ENCODE measurements at regions not wholly inside any gene's neighbourhood (a gene's known extent, or its start where the extent isn't known, plus 50 kb on each side); places are given as distances from the start of the nearest gene placed in this dataset.

DNA sequence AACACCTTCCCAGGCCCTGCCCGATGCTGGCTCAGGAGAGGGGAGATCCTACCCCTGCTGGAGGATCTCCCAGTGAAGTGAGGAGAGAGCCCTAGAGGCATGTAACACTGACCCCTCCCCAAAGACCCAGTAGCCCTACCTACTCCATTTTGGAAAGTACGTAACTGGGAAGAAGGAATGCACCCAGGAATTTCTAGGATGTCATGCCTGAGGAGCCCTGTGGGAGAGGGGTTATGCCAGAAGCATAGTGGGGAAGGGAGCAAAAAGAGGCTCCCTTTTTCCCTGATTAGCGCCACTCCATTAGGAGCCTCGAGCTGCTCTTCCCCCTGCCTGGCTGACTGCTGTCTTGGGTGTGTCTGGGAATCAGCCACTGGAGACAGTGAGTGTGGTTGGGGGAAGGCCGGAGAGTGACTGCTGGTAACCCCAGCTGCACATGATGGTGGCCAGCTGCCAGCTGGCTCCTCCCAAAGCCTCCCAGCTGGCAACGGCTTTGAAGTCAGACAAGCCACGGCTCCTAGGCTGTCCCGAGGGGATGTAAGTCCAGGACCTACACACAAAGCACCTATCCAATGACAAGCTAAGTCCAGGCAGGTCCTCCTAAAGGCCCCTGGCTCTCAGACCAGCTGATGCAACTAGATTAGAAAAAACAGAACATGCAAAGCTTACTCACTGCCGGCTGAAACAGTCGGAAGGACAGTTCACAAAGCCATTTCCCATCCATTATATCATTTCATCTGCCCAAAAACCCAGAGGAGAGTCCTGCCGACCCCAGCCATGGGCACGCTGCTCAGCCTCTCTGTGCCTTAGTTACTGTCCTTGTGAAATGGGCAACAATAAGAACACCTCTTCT, 136.5 kb upstream of the ABCA1 start (continued):
- TF ChIP-seq, protein P1, sequence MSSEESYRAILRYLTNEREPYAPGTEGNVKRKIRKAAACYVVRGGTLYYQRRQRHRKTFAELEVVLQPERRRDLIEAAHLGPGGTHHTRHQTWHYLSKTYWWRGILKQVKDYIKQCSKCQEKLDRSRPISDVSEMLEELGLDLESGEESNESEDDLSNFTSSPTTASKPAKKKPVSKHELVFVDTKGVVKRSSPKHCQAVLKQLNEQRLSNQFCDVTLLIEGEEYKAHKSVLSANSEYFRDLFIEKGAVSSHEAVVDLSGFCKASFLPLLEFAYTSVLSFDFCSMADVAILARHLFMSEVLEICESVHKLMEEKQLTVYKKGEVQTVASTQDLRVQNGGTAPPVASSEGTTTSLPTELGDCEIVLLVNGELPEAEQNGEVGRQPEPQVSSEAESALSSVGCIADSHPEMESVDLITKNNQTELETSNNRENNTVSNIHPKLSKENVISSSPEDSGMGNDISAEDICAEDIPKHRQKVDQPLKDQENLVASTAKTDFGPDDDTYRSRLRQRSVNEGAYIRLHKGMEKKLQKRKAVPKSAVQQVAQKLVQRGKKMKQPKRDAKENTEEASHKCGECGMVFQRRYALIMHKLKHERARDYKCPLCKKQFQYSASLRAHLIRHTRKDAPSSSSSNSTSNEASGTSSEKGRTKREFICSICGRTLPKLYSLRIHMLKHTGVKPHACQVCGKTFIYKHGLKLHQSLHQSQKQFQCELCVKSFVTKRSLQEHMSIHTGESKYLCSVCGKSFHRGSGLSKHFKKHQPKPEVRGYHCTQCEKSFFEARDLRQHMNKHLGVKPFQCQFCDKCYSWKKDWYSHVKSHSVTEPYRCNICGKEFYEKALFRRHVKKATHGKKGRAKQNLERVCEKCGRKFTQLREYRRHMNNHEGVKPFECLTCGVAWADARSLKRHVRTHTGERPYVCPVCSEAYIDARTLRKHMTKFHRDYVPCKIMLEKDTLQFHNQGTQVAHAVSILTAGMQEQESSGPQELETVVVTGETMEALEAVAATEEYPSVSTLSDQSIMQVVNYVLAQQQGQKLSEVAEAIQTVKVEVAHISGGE (CRISPR knock-in tag; IDR thresholded peaks at IDR 0.05) = no peak
- TF ChIP-seq, protein P2, sequence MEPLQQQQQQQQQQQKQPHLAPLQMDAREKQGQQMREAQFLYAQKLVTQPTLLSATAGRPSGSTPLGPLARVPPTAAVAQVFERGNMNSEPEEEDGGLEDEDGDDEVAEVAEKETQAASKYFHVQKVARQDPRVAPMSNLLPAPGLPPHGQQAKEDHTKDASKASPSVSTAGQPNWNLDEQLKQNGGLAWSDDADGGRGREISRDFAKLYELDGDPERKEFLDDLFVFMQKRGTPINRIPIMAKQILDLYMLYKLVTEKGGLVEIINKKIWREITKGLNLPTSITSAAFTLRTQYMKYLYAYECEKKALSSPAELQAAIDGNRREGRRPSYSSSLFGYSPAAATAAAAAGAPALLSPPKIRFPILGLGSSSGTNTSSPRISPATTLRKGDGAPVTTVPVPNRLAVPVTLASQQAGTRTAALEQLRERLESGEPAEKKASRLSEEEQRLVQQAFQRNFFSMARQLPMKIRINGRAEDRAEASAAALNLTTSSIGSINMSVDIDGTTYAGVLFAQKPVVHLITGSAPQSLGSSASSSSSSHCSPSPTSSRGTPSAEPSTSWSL (CRISPR knock-in tag; IDR thresholded peaks at IDR 0.05; ENCODE audit: borderline replicate concordance) = no peak
- TF ChIP-seq, protein P3, sequence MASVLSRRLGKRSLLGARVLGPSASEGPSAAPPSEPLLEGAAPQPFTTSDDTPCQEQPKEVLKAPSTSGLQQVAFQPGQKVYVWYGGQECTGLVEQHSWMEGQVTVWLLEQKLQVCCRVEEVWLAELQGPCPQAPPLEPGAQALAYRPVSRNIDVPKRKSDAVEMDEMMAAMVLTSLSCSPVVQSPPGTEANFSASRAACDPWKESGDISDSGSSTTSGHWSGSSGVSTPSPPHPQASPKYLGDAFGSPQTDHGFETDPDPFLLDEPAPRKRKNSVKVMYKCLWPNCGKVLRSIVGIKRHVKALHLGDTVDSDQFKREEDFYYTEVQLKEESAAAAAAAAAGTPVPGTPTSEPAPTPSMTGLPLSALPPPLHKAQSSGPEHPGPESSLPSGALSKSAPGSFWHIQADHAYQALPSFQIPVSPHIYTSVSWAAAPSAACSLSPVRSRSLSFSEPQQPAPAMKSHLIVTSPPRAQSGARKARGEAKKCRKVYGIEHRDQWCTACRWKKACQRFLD (CRISPR knock-in tag; IDR thresholded peaks at IDR 0.05) = peak; percentile 83; the same call in 1 of the 2 replicates
- TF ChIP-seq, protein P4, sequence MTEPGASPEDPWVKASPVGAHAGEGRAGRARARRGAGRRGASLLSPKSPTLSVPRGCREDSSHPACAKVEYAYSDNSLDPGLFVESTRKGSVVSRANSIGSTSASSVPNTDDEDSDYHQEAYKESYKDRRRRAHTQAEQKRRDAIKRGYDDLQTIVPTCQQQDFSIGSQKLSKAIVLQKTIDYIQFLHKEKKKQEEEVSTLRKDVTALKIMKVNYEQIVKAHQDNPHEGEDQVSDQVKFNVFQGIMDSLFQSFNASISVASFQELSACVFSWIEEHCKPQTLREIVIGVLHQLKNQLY (CRISPR knock-in tag; conservative IDR thresholded peaks at IDR 0.05) = no peak
- no peak for TF ChIP-seq RBBP5 (IDR thresholded peaks at IDR 0.05; ENCODE audit: borderline replicate concordance, insufficient read depth, low read length, poor library complexity, severe bottlenecking)
- no peak for TF ChIP-seq PRMT5 (CRISPR knock-in tag; IDR thresholded peaks at IDR 0.05)
- TF ChIP-seq SPI1 (IDR thresholded peaks at IDR 0.05; ENCODE audit: borderline replicate concordance, low read depth, low read length) = no peak
- no peak for TF ChIP-seq NONO (IDR thresholded peaks at IDR 0.05; ENCODE audit: low read depth in 2 of 2, low read length in 1 of 2)
- no peak; the same call in 1 of the 2 replicates for TF ChIP-seq GABPA (tag; conservative IDR thresholded peaks at IDR 0.05; ENCODE audit: low read depth)
- peak; percentile 69; the same call in 1 of the 2 replicates for TF ChIP-seq ZKSCAN8 (CRISPR knock-in tag; IDR thresholded peaks at IDR 0.05)
- TF ChIP-seq CCAR2 (IDR thresholded peaks at IDR 0.05; ENCODE audit: low read depth, low read length) = no peak
- TF ChIP-seq TCFL5 (CRISPR knock-in tag; conservative IDR thresholded peaks at IDR 0.05) = no peak
- TF ChIP-seq, protein P5, sequence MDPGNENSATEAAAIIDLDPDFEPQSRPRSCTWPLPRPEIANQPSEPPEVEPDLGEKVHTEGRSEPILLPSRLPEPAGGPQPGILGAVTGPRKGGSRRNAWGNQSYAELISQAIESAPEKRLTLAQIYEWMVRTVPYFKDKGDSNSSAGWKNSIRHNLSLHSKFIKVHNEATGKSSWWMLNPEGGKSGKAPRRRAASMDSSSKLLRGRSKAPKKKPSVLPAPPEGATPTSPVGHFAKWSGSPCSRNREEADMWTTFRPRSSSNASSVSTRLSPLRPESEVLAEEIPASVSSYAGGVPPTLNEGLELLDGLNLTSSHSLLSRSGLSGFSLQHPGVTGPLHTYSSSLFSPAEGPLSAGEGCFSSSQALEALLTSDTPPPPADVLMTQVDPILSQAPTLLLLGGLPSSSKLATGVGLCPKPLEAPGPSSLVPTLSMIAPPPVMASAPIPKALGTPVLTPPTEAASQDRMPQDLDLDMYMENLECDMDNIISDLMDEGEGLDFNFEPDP (CRISPR knock-in tag; IDR thresholded peaks at IDR 0.05) = peak; percentile 80; the same call in 1 of the 2 replicates

Measured in K562 (cell line).